Stimulated activated CD4-positive, alpha-beta T cell treated with anti-CD3 and anti-CD28 coated beads, Interleukin-4, amount 100 ng/mL, for 1 hour (primary cell): ENCODE measurements at regions not wholly inside any gene's neighbourhood (a gene's known extent, or its start where the extent isn't known, plus 50 kb on each side); places are given as distances from the start of the nearest gene placed in this dataset.

Source experiments
- DNase-seq: peaks from one replicate; pipeline ENCODE4 v3.0.0-alpha.2; 2020

DNA sequence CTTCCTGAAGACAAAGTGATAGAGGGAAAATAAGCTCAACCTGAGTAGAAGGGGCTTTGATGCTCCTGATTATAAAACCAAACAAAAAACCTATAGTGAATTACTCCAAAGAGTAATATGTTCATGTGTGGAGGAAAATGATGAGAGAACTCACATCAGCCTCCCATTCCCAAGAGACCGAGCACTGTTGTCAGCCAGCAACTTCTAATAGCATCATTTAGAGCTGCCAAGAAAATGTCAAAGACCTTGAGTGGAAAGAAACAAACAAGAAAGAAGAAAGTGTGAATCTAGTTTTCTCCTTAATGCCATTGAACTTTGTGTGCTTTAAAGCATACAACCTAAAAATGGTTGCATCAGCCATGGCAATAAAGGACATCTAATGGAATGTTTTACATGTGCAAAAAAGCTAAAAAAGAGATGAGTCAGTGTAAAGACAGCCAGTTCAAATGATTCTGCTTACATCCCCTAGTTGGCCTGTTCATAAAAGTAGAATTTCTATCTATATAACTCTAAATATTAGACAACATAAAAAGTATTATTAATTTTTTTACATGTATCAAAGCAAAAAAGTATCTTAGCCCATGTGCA, 1066.2 kb downstream of the TDRD15 start:
- DNase-seq, result no peak

GRCh38 chr2:22194218-22194617, 1070.5 kb downstream of the TDRD15 start:
- no peak for DNase-seq

GRCh38 chr2:22196806-22197205, 1073.0 kb downstream of the TDRD15 start:
- DNase-seq, result no peak

DNA sequence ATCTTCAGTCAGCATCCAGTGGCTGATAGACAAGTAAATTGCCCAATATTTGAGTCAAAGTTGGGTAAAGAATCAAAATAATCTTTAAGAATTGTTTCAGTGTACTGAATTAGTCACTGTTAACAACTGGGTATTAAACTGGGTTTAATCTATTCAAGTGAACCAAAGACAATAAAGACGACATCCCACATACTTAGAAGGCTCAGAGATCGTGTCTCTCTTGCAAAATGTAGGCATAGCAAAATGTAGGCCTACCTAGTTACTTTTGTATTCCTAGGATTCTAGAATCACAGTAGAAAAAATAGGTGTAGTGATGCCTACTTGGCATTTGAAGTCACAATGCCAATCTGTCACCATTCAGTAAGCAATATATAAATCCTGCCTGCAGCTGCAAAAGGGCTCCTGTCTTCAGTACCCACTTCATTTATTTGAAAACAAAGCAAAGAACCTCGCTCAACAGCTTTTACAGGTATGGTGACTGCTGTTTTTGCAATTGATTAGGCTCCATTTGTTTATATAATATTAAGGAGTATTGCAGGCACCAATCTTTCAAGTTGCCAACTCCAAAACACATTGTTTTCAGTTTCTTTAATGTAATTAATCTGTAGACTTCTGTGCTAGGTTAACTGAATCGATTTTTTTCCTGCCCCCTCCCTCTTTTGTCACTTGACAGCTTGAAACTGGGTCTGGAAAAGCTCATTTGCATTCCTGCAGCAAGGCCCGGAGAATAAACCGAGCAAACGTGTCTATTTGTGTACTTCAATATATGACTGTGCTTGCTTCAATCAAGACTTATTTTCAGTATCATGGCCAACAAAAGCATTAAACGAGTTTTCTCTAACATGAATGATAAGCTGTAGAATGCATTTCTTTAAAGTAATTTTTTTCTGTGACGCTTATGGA, 1074.9 kb downstream of the TDRD15 start:
- DNase-seq, result no peak

GRCh38 chr2:22199994-22200393, 1076.2 kb downstream of the TDRD15 start:
- no peak for DNase-seq

- no peak for DNase-seq
Observed at GRCh38 chr2:22209545-22209944, 1085.8 kb downstream of the TDRD15 start.

GRCh38 chr2:22213237-22213636, 1089.5 kb downstream of the TDRD15 start:
- no peak for DNase-seq

DNA sequence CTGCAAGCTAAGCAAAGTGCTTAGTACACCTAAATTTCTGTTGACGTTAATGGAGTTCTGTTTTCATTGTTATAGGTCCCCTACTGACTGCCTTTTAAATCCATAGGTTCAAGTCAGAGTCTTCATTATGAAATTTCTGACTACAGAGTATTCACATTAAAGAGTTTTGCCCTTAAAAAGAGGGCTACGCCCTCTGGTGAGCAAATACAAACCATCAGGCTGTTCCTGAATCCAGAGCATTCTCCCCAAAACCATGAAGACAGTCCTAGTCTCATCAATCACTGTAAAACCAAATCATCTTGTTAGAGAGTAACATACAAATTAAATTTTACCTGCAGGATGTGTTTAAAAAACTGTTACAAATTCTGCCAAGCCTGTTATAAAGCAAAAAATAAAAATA, 1091.7 kb downstream of the TDRD15 start:
- no peak for DNase-seq

GRCh38 chr2:22217881-22218280, 1094.1 kb downstream of the TDRD15 start:
- DNase-seq, result no peak

DNA sequence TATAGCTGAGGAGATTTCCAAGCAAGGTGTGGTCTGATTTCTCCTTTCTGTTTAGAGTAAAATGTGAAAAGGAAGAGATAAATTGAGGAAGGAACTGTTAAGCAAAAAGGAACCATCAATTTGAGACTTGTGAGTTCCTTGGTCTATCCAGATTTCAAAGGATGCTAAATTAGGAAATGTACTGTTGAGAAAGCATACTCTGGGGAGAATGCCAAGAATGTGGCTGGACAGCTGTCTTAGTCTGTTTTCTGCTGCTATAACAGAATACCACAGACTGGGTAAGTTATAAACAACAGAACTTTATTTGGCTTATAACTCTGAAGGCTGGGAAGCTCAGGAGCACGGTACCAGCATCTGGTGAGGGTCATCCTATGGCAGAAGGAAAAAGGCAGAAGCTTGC, 1097.2 kb downstream of the TDRD15 start:
- no peak for DNase-seq

- no peak for DNase-seq
Observed at GRCh38 chr2:22238967-22239366, 1115.2 kb downstream of the TDRD15 start.

DNA sequence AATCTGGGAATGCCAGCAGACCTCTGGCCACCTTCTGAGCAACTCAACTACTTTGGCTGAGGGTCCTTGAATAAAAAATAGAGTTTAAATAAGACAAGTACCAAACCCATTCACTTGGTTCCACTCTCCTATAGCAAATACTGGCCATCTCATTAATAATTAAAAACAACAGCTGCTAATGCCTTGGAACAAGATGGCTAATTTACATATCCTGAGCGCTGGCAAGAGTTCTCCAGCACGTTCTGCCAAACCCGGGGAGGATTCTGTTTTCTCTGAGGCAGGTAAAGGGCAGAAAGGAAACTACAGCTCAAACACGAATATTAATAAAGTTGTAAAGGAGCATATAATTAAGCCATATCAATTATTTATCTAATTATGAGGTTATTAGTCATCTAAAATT, 1123.7 kb downstream of the TDRD15 start:
- DNase-seq, result no peak

- DNase-seq, result no peak
Observed at GRCh38 chr2:22248851-22249250, 1125.1 kb downstream of the TDRD15 start.

- DNase-seq, result no peak
Observed at GRCh38 chr2:22253171-22253570, 1129.4 kb downstream of the TDRD15 start.

GRCh38 chr2:22261165-22261564, 1123.8 kb upstream of the KLHL29 start:
- DNase-seq, result no peak

DNA sequence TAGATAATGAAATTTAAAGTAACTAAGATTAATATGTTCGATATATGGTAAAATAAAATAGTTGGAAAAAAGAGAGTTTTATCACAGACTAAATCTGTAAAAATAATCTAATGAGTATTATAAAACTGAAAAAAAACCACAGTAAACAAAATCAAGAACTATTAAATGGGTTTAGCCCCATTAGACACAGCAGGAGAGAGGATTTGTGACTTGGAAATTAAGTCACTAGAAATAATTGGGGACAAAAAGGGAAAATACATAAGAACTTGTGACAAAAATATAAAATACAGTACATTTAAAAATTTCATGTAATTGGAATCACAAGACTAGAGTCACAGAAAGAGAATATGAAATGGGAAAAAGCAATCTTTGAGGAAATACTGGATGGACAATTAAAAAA, 1114.6 kb upstream of the KLHL29 start:
- no peak for DNase-seq

- DNase-seq, result no peak
Observed at GRCh38 chr2:22273853-22274252, 1111.1 kb upstream of the KLHL29 start.

DNA sequence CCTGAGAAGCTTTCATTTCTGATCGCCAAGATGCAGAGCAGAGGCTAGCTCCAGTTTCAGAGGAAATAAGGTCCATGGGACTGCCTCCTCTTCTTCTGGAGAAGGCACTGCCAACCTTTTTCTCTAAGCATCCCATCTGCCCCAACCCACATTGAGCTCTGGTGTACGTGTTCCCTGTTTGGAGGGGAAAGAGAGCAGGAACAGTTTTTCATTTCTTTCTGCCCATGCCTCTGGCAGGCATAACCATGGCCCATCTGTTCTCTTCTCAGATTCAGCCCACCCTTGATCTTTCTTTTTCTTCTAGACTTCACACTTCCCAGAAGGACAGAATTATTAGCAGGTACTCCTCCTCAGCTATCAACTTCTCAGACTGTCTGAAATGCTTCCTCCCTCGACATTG, 1110.3 kb upstream of the KLHL29 start:
- DNase-seq, result no peak

DNA sequence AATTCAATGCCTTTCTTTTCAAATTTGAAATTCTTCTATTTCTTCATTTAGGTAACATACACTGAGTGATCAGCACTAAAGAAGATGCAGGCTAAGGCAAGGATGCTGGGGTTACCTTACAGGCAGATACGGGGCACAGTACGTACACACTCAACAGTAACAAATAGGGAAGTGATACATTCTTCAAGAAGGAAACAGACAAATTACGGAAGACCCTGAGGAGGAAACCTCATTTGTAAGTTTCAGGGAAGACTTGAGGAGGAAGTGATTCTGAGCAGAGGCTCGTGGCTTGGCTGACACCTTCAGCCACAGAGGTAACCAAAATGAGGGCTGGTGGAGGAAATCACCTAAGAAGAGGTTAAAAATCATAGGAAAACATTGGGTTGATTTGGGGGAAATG, 1108.3 kb upstream of the KLHL29 start:
- no peak for DNase-seq

DNA sequence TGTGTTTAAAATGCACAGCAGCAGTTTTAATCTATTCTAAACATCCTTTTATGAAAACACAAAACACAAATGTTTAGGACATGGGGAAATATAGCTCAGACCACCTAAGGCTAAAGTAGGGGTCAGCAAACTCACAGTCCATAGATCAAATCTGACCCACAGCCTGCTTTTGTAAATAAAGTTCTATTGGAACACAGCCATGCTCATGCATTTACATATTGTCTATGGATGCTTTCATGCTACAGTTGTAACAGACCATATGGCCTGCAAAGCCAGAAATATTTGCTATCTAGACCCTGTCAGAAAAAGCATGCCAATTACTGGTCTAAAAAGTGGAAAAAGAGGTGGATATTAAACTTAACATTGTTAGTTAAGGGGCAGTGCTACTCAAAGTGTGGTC, 1105.4 kb upstream of the KLHL29 start:
- no peak for DNase-seq

DNA sequence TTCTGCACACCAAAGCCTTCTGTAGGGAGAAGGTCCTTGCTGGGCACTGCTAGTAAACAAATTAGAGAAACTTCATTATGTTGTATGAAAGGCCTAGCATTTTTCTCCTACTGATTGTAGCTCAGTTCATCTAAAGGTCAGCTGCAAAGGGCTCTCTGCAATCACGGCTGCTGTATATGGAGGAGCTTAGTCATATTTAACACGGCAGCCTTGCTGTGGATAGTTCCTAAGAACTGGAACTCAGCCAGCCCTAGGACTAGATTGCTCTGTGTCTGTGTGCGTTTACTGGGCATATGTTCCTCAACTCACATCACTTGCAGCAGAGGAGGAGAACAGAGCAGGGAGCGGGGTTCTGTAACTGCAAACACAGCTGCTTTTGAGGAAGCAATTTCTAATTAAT, 1103.9 kb upstream of the KLHL29 start:
- DNase-seq, result no peak

DNA sequence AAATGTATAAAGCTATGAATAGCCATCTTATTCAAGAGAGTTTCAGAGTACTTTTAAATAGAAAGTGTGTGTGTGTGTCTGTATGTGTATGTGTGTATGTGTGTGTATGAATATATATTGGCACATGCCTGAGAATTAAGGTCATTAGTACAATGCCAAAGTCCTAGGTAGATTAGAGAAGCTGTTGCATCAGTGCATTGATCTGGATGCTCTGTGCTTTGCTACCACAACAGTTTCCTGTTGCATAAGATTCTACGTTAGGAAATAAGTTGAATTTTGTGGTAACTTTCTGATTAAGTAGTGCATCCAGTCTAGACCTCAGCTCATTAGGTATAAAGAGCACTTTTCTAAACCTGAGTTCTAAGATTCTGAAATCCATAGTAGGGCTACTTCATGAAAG, 1102.8 kb upstream of the KLHL29 start:
- no peak for DNase-seq

DNA sequence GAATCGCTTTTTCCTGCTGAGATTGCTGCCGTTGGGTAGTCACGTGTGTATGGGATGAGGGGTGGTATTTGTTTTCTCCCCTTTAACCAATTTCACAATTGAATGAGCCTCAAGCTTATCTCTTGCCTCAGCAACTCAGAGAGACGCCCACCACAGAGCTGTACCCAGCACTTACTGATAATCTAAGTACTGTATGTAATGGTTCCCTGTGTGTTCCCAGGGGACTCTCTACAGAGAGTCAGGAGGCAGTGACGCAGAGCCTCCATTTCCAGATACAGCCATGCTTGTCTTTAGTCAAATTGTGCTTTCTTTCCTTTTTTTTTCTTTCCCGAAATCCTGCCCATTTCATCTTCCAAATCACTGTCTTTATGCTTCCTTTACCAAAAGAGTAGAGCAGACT, 1102.1 kb upstream of the KLHL29 start:
- no peak for DNase-seq

- no peak for DNase-seq
Observed at GRCh38 chr2:22283436-22283835, 1101.5 kb upstream of the KLHL29 start.

DNA sequence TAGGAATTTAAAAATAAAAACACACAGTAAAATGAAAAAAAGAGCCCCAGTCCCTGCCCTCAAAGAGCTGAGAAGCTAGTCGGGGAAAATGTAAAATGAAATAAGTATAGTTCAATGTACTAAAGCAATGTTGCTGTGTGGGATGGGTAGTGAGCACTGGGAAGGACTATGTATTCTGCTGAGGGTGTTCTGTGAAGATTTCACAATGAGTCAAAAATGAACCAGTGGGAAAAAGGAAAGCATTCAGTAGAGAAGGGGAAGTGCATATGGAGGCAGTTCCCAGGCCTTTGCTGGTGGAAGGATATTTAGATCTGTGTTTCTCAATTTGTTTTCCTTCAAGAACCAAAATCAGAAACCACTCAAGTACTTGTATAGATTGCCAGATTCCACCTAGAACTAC, 1094.7 kb upstream of the KLHL29 start:
- DNase-seq, result no peak
